B cell (primary cell): ENCODE measurements at regions not wholly inside any gene's neighbourhood (a gene's known extent, or its start where the extent isn't known, plus 50 kb on each side); places are given as distances from the start of the nearest gene placed in this dataset.

Experiments used
- ATAC-seq: fragments of 200-7000 bp; cut with Tn5 transposase; one replicate; pipeline ENCODE4 v1.10.0; 2021; ENCODE audit warnings: low read depth, mild to moderate bottlenecking, moderate number of reproducible peaks, moderate library complexity
- CTCF ChIA-PET: fragments of 350-600 bp; sonication (Branson Sonifier 250); formaldehyde crosslinking; loops from one replicate; lab custom pipeline; 2021; ENCODE audit warnings: antibody characterized with exemption, inconsistent platforms; lab: Charles Lee
- POLR2A ChIA-PET: fragments of 350-600 bp; sonication (Branson Sonifier 250); formaldehyde crosslinking; loops from one replicate; lab custom pipeline; 2021; ENCODE audit warnings: antibody characterized with exemption; lab: Charles Lee
- DNase-seq: peaks from one replicate; pipeline ENCODE4 v3.0.0; 2013
- H2AFZ ChIP-seq: 2 replicates; pipeline ENCODE4 v1.6.1; 2012; ENCODE audit warnings: mild to moderate bottlenecking, low read depth, low read length; ENCODE audit not compliant: insufficient read depth, poor library complexity, severe bottlenecking
- H3K27ac ChIP-seq, 2 donors: 1 replicate in 1 of 2; 2 replicates in 1 of 2; pipeline ENCODE4 v1.5.1; 2012 to 2013; ENCODE audit warnings: low read length in 2 of 2, mild to moderate bottlenecking in 2 of 2, moderate library complexity in 1 of 2
- H3K27me3 ChIP-seq, 4 experiments: fragments of 200-600 bp in 1 of 4; sonication (generic) in 1 of 4; replicated peaks in 1 of 4; 1 replicate in 2 of 4; 2 replicates in 2 of 4; pipeline versions ENCODE4 v1.6.1 to v1.7.0; 2013 to 2016; ENCODE audit warnings: low read length in 3 of 4, mild to moderate bottlenecking in 2 of 4, mixed read lengths in 1 of 4, moderate library complexity in 1 of 4; ENCODE audit not compliant: insufficient read depth in 4 of 4, control insufficient read depth in 3 of 4; ENCODE audit errors: control extremely low read depth in 1 of 4
- H3K36me3 ChIP-seq, 2 experiments: replicated peaks in 1 of 2; 1 replicate in 1 of 2; 2 replicates in 1 of 2; pipeline versions ENCODE4 v1.6.1 to v1.7.1; 2013; ENCODE audit warnings: low read length in 1 of 2; ENCODE audit not compliant: insufficient read depth in 2 of 2, control insufficient read depth in 1 of 2; ENCODE audit errors: control extremely low read depth in 1 of 2, extremely low read depth in 1 of 2
- H3K4me1 ChIP-seq, 2 donors: fragments of 200-600 bp in 1 of 2; sonication (generic) in 1 of 2; 1 replicate in 1 of 2; 2 replicates in 1 of 2; pipeline versions ENCODE4 v1.5.1 to v1.6.1; 2013 to 2017; ENCODE audit warnings: low read length in 2 of 2; ENCODE audit not compliant: control insufficient read depth in 2 of 2, insufficient read depth in 2 of 2
- H3K4me2 ChIP-seq: replicated peaks from 2 replicates; pipeline ENCODE3; 2012; ENCODE audit warnings: mild to moderate bottlenecking, low read depth, low read length; ENCODE audit not compliant: poor library complexity, severe bottlenecking
- H3K4me3 ChIP-seq, 5 experiments: fragments of 200-600 bp in 1 of 5; sonication (generic) in 1 of 5; 1 replicate in 3 of 5; 2 replicates in 2 of 5; pipeline versions ENCODE4 v1.5.1 to v1.7.0; 2011 to 2016; ENCODE audit warnings: low read length in 4 of 5, mild to moderate bottlenecking in 4 of 5, low read depth in 2 of 5, control low read depth in 1 of 5, moderate library complexity in 1 of 5; ENCODE audit not compliant: insufficient read depth in 1 of 5; ENCODE audit errors: control extremely low read depth in 1 of 5, extremely low read depth in 1 of 5
- H3K79me2 ChIP-seq: fragments of 200-600 bp; sonication (generic); one replicate; pipeline ENCODE4 v1.6.0; 2016; ENCODE audit warnings: low read length; ENCODE audit not compliant: control insufficient read depth, insufficient read depth
- H3K9ac ChIP-seq: fragments of 200-600 bp; sonication (generic); 2 replicates; pipeline ENCODE4 v1.6.1; 2017; ENCODE audit warnings: mild to moderate bottlenecking, low read length, moderate library complexity
- H3K9me3 ChIP-seq, 3 donors: one replicate each; pipeline versions ENCODE4 v1.6.1 to v1.7.1; 2013; ENCODE audit warnings: low read length in 2 of 3; ENCODE audit not compliant: control insufficient read depth in 2 of 3, insufficient read depth in 1 of 3; ENCODE audit errors: control extremely low read depth in 1 of 3
- H4K20me1 ChIP-seq: 2 replicates; pipeline ENCODE4 v1.6.0; 2012; ENCODE audit warnings: mild to moderate bottlenecking, low read length; ENCODE audit not compliant: insufficient read depth, control insufficient read depth, poor library complexity, severe bottlenecking
- H3K27ac Mint-ChIP-seq: one replicate; pipeline ENCODE4 v1.8.0; 2021; ENCODE audit warnings: mixed read lengths
- H3K27me3 Mint-ChIP-seq: one replicate; pipeline ENCODE4 v1.8.0; 2021; ENCODE audit warnings: mixed read lengths
- H3K4me1 Mint-ChIP-seq: one replicate; pipeline ENCODE4 v1.8.0; 2021; ENCODE audit warnings: mixed read lengths
- H3K4me3 Mint-ChIP-seq: one replicate; pipeline ENCODE4 v1.8.0; 2021; ENCODE audit warnings: mixed read lengths
- H3K9me3 Mint-ChIP-seq: one replicate; pipeline ENCODE4 v1.8.0; 2022; ENCODE audit warnings: mixed read lengths; ENCODE audit not compliant: insufficient read depth
- EZH2 ChIP-seq: IDR thresholded peaks from 2 replicates; pipeline ENCODE4 v1.6.1; 2012; ENCODE audit warnings: borderline replicate concordance, low read depth, mild to moderate bottlenecking, moderate library complexity, low read length; ENCODE audit not compliant: insufficient read depth, poor library complexity, severe bottlenecking
- WGBS: methylation state at CpG from one replicate; pipeline ENCODE4 v1.1.5; 2013; ENCODE audit warnings: missing lambda C conversion rate; ENCODE audit not compliant: insufficient coverage; 5-methylcytosine and 5-hydroxymethylcytosine counted together
- intact Hi-C: fragments of 100-400 bp; cut with micrococcal nuclease; formaldehyde crosslinking; loops from one replicate; pipeline ENCODE4 v1.10.0; 2022
- TF ChIP-seq, protein P1 (sequence below): fragments of 200-600 bp; IDR thresholded peaks from one replicate; pipeline ENCODE4 v1.8.0; 2022; ENCODE audit warnings: antibody characterized with exemption, mild to moderate bottlenecking

DNA sequence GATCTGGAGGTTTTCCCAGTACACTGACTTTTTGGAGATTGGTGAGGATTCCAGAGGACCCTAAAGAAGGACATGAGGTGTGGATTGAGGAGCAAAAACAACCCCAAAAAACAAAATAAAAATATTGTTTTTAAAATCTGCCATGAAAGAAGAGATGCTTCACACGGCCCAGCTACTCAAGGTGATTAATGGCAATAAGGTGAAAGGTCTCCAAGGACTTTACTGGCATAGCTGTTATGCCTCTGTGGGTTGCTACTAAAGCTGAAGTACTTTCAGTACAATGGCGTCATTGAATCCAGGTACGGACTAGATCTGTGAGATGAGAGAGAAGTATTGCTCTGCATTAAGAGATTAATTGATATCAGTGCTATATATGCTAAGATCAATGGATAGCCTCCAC is 606.4 kb downstream of the TDRD15 start:
- no peak for TF ChIP-seq EZH2
- TF ChIP-seq, protein P1, sequence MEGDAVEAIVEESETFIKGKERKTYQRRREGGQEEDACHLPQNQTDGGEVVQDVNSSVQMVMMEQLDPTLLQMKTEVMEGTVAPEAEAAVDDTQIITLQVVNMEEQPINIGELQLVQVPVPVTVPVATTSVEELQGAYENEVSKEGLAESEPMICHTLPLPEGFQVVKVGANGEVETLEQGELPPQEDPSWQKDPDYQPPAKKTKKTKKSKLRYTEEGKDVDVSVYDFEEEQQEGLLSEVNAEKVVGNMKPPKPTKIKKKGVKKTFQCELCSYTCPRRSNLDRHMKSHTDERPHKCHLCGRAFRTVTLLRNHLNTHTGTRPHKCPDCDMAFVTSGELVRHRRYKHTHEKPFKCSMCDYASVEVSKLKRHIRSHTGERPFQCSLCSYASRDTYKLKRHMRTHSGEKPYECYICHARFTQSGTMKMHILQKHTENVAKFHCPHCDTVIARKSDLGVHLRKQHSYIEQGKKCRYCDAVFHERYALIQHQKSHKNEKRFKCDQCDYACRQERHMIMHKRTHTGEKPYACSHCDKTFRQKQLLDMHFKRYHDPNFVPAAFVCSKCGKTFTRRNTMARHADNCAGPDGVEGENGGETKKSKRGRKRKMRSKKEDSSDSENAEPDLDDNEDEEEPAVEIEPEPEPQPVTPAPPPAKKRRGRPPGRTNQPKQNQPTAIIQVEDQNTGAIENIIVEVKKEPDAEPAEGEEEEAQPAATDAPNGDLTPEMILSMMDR: no peak
- no peaks in the 10 kb centered on the region for H3K4me1 Mint-ChIP-seq
- H3K27me3 Mint-ChIP-seq: no peaks in the 10 kb centered on the region
- H4K20me1 ChIP-seq: no peaks in the 10 kb centered on the region
- no peaks in the 10 kb centered on the region for H3K36me3 ChIP-seq
- ChIA-PET POLR2A (no interaction called here), CTCF (no interaction called here)
- no peaks in the 10 kb centered on the region for H3K79me2 ChIP-seq
- H3K4me1 ChIP-seq: no peaks in the 10 kb centered on the region
- DNase-seq: no peak
- no peak overlapping the region for H2AFZ ChIP-seq
- no peaks in the 10 kb centered on the region for H3K27me3 ChIP-seq
- no peaks in the 10 kb centered on the region for H3K9me3 ChIP-seq
- H3K9me3 Mint-ChIP-seq: no peaks in the 10 kb centered on the region
- H3K9ac ChIP-seq: no peak overlapping the region
- H3K4me3 ChIP-seq: no peak overlapping the region
- intact Hi-C loops: no loop called here
- 83% methylated on average over 3 of the region's 3 CpGs for WGBS
- H3K27ac Mint-ChIP-seq: no peak overlapping the region
- H3K27ac ChIP-seq: no peak overlapping the region
- ATAC-seq: no peak
- no peak overlapping the region for H3K4me3 Mint-ChIP-seq
- H3K4me2 ChIP-seq: no peak overlapping the region

- no peak overlapping the region for H3K4me3 Mint-ChIP-seq
- Histone ChIP-seq H3K27me3 (no peaks in the 10 kb centered on the region), H3K4me1 (no peaks in the 10 kb centered on the region), H3K36me3 (no peaks in the 10 kb centered on the region), H3K4me2 (no peak overlapping the region), H3K9ac (no peak overlapping the region), H3K27ac (no peak overlapping the region), H3K4me3 (no peak overlapping the region), H3K79me2 (no peaks in the 10 kb centered on the region), H2AFZ (no peak overlapping the region), H3K9me3 (no peaks in the 10 kb centered on the region), H4K20me1 (no peaks in the 10 kb centered on the region)
- intact Hi-C loops: no loop called here
- POLR2A ChIA-PET: no interaction called here
- TF ChIP-seq, protein P1: no peak
- no peak for TF ChIP-seq EZH2
- no peak overlapping the region for H3K27ac Mint-ChIP-seq
- H3K4me1 Mint-ChIP-seq: no peaks in the 10 kb centered on the region
- CTCF ChIA-PET: no interaction called here
- H3K27me3 Mint-ChIP-seq: no peaks in the 10 kb centered on the region
- no peak for ATAC-seq
- WGBS: no CpG with 5 or more reads among the region's 2 CpGs
- no peak for DNase-seq
- no peaks in the 10 kb centered on the region for H3K9me3 Mint-ChIP-seq
These were observed 616.7 kb downstream of the TDRD15 start for GRCh38 chr2:21740484-21740883.
